Breast epithelium (tissue), 4 donors: ENCODE measurements at regions not wholly inside any gene's neighbourhood (a gene's known extent, or its start where the extent isn't known, plus 50 kb on each side); places are given as distances from the start of the nearest gene placed in this dataset.
"Not testable (repeated sequence)": the region's sequence is repeated elsewhere in the genome, so short reads cannot be mapped to it uniquely, and the experiment has no call there.

ENCODE experiments used
- DNase-seq, 2 donors: peaks; one replicate each; pipeline ENCODE4 v3.0.0-alpha.2; 2019; ENCODE audit warnings: low spot score in 2 of 2
- H3K27ac ChIP-seq, 2 donors: fragments of 200-600 bp; sonication (generic) in 1 of 2; one replicate each; pipeline ENCODE4 v1.5.1; 2016 to 2019; ENCODE audit warnings: mild to moderate bottlenecking in 1 of 2
- H3K27me3 ChIP-seq, 2 donors: fragments of 200-600 bp; sonication (generic) in 1 of 2; one replicate each; pipeline versions ENCODE4 v1.5.1 to v1.6.0; 2017 to 2019; ENCODE audit warnings: control low read depth in 1 of 2, mild to moderate bottlenecking in 1 of 2
- H3K36me3 ChIP-seq: fragments of 200-600 bp; one replicate; pipeline ENCODE4 v1.5.1; 2019
- H3K4me1 ChIP-seq, 2 donors: fragments of 200-600 bp; sonication (generic); one replicate each; pipeline ENCODE4 v1.5.1; 2016 to 2019; ENCODE audit warnings: control low read depth in 1 of 2
- H3K4me3 ChIP-seq, 3 donors: fragments of 200-600 bp; sonication (generic); 1 replicate in 2 of 3; 2 replicates in 1 of 3; pipeline ENCODE4 v1.5.1; 2016 to 2019; ENCODE audit warnings: mild to moderate bottlenecking in 3 of 3, moderate library complexity in 2 of 3
- H3K9me3 ChIP-seq, 2 donors: fragments of 200-600 bp; sonication (generic) in 1 of 2; one replicate each; pipeline ENCODE4 v1.5.1; 2016 to 2019; ENCODE audit warnings: control low read depth in 1 of 2
- CTCF ChIP-seq, 3 donors: fragments of 450-650 bp; IDR thresholded peaks; one replicate each; pipeline ENCODE4 v1.5.1; 2016 to 2017; ENCODE audit warnings: antibody characterized with exemption in 3 of 3, mild to moderate bottlenecking in 3 of 3, moderate library complexity in 3 of 3
- POLR2A ChIP-seq: fragments of 450-650 bp; IDR thresholded peaks from one replicate; pipeline ENCODE4 v1.6.1; 2016; ENCODE audit warnings: antibody characterized with exemption, mild to moderate bottlenecking, moderate library complexity
- POLR2AphosphoS5 ChIP-seq, 3 donors: sonication (generic); formaldehyde crosslinking; IDR thresholded peaks; one replicate each; pipeline ENCODE4 v1.6.1; 2017; ENCODE audit warnings: antibody characterized with exemption in 3 of 3
- intact Hi-C: fragments of 100-400 bp; cut with DNase I; formaldehyde crosslinking; loops from one replicate; pipeline ENCODE4 v1.15.1; 2023; ENCODE audit warnings: low total_unique reads

GRCh38 chr12:131269551-131269950 is 315.8 kb downstream of the ADGRD1 start:
- Histone ChIP-seq H3K27me3 (no peaks in the 10 kb centered on the region), H3K36me3 (no peaks in the 10 kb centered on the region), H3K9me3 (no peaks in the 10 kb centered on the region), H3K4me1 (no peaks in the 10 kb centered on the region), H3K27ac (no peak overlapping the region), H3K4me3 (no peak overlapping the region)
- no peak for DNase-seq
- TF ChIP-seq POLR2A: no peak
- TF ChIP-seq POLR2AphosphoS5 (IDR thresholded peaks at IDR 0.05): no peak
- no peak for TF ChIP-seq CTCF (IDR thresholded peaks at IDR 0.05)
- intact Hi-C loops: no loop called here

GRCh38 chr12:131269977-131270376 is 316.3 kb downstream of the ADGRD1 start:
- intact Hi-C loops: not testable (repeated sequence)

GRCh38 chr12:131271724-131272123 is 318.0 kb downstream of the ADGRD1 start:
- Histone ChIP-seq H3K4me1 (no peaks in the 10 kb centered on the region), H3K4me3 (no peak overlapping the region), H3K36me3 (no peaks in the 10 kb centered on the region), H3K27me3 (peaks cover 0 to 6% of the 10 kb centered on the region in 2 donors), H3K9me3 (no peaks in the 10 kb centered on the region), H3K27ac (no peak overlapping the region)
- DNase-seq: no peak
- intact Hi-C loops: no loop called here
- TF ChIP-seq CTCF (IDR thresholded peaks at IDR 0.05): no peak
- TF ChIP-seq POLR2AphosphoS5 (IDR thresholded peaks at IDR 0.05): no peak
- TF ChIP-seq POLR2A: no peak

More at GRCh38 chr12:131269977-131270376, 316.3 kb downstream of the ADGRD1 start:
- H3K36me3 ChIP-seq, H3K4me1 ChIP-seq, H3K27me3 ChIP-seq, DNase-seq, H3K4me3 ChIP-seq, H3K27ac ChIP-seq, H3K9me3 ChIP-seq: not testable (repeated sequence)

GRCh38 chr12:131272283-131272814 is 318.6 kb downstream of the ADGRD1 start:
- H3K27me3 ChIP-seq, H3K4me1 ChIP-seq, H3K27ac ChIP-seq, DNase-seq, H3K36me3 ChIP-seq, intact Hi-C loops, H3K4me3 ChIP-seq, H3K9me3 ChIP-seq: not testable (repeated sequence)

- Histone ChIP-seq H3K27me3 (peaks cover 0 to 6% of the 10 kb centered on the region in 2 donors), H3K36me3 (no peaks in the 10 kb centered on the region), H3K9me3 (no peaks in the 10 kb centered on the region), H3K27ac (no peak overlapping the region), H3K4me1 (no peaks in the 10 kb centered on the region), H3K4me3 (no peak overlapping the region)
- intact Hi-C loops: no loop called here
- no peak for DNase-seq
- TF ChIP-seq POLR2AphosphoS5 (IDR thresholded peaks at IDR 0.05) (no peak), POLR2A (no peak)
Observed at GRCh38 chr12:131273291-131273845, 319.7 kb downstream of the ADGRD1 start.

- no peak for DNase-seq
- Histone ChIP-seq H3K9me3 (no peaks in the 10 kb centered on the region), H3K4me1 (no peaks in the 10 kb centered on the region), H3K36me3 (no peaks in the 10 kb centered on the region), H3K4me3 (no peak overlapping the region), H3K27me3 (peaks cover 0 to 9% of the 10 kb centered on the region in 2 donors), H3K27ac (no peak overlapping the region)
- TF ChIP-seq CTCF (IDR thresholded peaks at IDR 0.05) (no peak), POLR2A (no peak), POLR2AphosphoS5 (IDR thresholded peaks at IDR 0.05) (no peak)
- intact Hi-C loops: no loop called here
Observed at GRCh38 chr12:131274061-131274460, 320.4 kb downstream of the ADGRD1 start.
